Mesothelial cell of epicardium (in vitro differentiated cells): ENCODE measurements at regions not wholly inside any gene's neighbourhood (a gene's known extent, or its start where the extent isn't known, plus 50 kb on each side); places are given as distances from the start of the nearest gene placed in this dataset.
"Not testable (repeated sequence)": the region's sequence is repeated elsewhere in the genome, so short reads cannot be mapped to it uniquely, and the experiment has no call there.

ENCODE experiments used
- DNase-seq, 2 experiments: peaks; one replicate each; pipeline ENCODE4 v3.0.0; 2021; ENCODE audit warnings: low spot score in 2 of 2; ENCODE audit not compliant: unreplicated experiment in 2 of 2
- H3K27ac Mint-ChIP-seq: 2 replicates; pipeline ENCODE4 v1.8.0; 2021; ENCODE audit warnings: mixed read lengths
- H3K27me3 Mint-ChIP-seq: 2 replicates; pipeline ENCODE4 v1.8.0; 2021; ENCODE audit warnings: low read depth, mixed read lengths
- H3K36me3 Mint-ChIP-seq: 2 replicates; pipeline ENCODE4 v1.8.0; 2021; ENCODE audit warnings: mixed read lengths
- H3K4me1 Mint-ChIP-seq: 2 replicates; pipeline ENCODE4 v1.8.0; 2021; ENCODE audit warnings: mixed read lengths
- H3K4me3 Mint-ChIP-seq: 2 replicates; pipeline ENCODE4 v1.8.0; 2021; ENCODE audit warnings: mild to moderate bottlenecking, moderate library complexity, mixed read lengths
- H3K9me3 Mint-ChIP-seq: 2 replicates; pipeline ENCODE4 v1.8.0; 2021; ENCODE audit warnings: mixed read lengths

DNA sequence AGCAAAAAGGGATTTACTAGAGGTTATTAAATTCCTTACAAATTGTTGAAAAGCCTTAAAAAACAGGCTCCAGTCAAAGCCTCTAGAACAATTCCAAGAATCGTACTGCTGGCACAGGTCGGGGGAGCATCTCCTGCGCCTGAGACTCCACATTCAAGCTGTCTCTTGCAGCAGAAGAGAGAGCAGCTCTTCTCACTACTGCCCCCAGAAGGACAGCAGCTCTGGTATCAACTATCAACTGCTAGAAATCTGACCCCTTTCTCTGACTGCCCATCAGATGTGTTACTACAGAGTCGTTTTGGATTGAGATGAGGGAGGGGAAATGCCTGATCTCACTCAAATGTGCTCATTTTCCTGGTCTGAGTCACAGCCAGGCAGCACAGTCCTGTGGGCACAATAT is 403.6 kb downstream of the RPIA start:
- not testable (repeated sequence) for H3K4me1 Mint-ChIP-seq, DNase-seq, H3K36me3 Mint-ChIP-seq, H3K27ac Mint-ChIP-seq, H3K4me3 Mint-ChIP-seq, H3K27me3 Mint-ChIP-seq
- peaks cover 14% of the 10 kb centered on the region for H3K9me3 Mint-ChIP-seq

DNA sequence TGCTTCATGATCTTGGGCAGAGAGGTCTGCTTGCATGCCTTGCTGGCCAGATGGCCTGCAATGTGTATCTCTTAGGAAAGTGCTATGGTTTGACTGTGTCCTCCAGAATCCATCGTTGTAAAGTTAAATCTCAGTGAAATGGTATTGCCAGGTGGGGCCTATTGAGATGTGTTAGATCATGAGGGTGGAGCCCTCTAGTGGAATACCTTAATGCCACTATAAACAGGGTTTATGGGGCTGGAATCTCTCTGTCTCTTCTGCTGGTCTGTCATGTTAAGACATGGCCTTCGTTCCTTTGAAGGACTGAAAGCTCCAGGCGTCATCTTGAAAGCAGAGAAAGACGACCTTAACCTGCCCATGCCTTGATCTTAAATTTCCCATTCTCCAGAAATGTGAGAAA is 411.1 kb downstream of the RPIA start:
- not testable (repeated sequence) for H3K9me3 Mint-ChIP-seq, DNase-seq, H3K27ac Mint-ChIP-seq, H3K4me3 Mint-ChIP-seq, H3K4me1 Mint-ChIP-seq, H3K27me3 Mint-ChIP-seq, H3K36me3 Mint-ChIP-seq

DNA sequence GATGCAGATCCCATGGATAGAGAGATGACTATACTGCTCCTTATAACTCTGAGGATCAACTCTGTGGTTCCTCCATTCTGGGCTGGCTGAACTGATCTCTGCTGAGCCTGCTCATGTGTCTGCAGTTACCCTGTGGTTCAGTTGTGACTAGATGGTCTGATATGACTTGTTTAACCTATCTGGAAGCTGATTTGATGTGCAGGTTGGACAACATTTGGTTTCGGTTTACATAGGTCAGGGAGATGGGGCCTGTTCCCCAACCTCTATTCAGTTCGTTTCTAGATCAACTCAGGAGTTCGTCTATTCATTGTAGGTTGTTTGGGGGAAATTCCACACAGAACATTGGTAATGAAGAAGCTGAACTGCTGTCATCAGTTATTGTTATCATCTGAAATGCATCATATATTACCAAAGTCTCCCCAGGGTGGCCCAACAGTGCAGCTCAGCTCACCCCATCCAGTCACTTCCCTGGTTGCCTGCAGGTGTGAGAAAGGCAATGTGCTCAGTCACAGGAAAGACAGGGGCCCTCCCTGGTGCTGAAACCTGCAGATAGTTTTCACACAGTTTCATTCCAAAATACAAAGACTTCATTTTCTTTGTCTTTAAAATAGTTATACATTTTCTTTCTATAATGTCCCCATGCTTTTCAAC is 415.0 kb downstream of the RPIA start:
- not testable (repeated sequence) for H3K27ac Mint-ChIP-seq, H3K27me3 Mint-ChIP-seq, H3K4me1 Mint-ChIP-seq, DNase-seq, H3K4me3 Mint-ChIP-seq, H3K36me3 Mint-ChIP-seq, H3K9me3 Mint-ChIP-seq

DNA sequence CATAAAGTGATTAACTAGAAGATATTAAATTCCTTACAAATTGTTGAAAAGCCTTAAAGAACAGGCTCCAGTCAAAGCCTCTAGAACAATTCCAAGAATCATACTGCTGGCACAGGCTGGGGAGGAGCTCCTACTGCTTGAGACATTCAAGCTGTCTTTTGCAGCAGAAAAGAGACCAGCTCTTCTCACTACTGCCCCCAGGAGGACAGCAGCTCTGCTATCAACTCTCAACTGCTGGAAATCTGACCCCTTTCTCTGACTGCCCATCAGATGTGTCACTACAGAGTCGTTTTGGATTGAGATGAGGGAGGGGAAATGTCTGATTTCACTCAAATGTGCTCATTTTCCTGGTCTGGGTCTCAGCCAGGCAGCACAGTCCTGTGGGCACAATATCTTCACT is 421.0 kb downstream of the RPIA start:
- not testable (repeated sequence) for H3K27ac Mint-ChIP-seq, DNase-seq, H3K9me3 Mint-ChIP-seq, H3K4me3 Mint-ChIP-seq, H3K4me1 Mint-ChIP-seq, H3K36me3 Mint-ChIP-seq, H3K27me3 Mint-ChIP-seq

DNA sequence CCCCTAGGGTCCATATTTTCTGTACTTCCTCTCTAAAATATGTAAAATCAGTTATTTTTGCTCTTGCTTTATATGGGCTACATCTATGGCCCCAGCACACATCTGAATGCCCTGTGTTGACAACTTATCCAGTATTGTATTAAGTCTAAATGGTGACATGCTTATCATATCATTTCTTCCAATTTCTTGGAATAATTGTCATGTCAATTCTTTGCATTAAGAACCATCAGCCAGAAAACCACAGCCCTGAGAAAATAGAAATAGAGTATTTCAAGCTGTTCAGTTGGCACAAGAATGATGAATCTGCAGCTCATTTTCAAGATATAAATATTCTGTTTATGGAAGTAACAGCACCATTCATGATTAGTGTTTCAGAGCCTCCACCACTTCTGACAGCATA is 421.8 kb downstream of the RPIA start:
- H3K27me3 Mint-ChIP-seq, H3K4me1 Mint-ChIP-seq, H3K4me3 Mint-ChIP-seq, DNase-seq, H3K27ac Mint-ChIP-seq, H3K36me3 Mint-ChIP-seq: not testable (repeated sequence)
- peaks cover 11% of the 10 kb centered on the region for H3K9me3 Mint-ChIP-seq

- not testable (repeated sequence) for H3K4me1 Mint-ChIP-seq, H3K4me3 Mint-ChIP-seq, H3K27me3 Mint-ChIP-seq, H3K27ac Mint-ChIP-seq, H3K36me3 Mint-ChIP-seq, DNase-seq
- H3K9me3 Mint-ChIP-seq, result peaks cover 40% of the 10 kb centered on the region
Observed at GRCh38 chr2:89129440-89129839, 438.0 kb downstream of the RPIA start.

DNA sequence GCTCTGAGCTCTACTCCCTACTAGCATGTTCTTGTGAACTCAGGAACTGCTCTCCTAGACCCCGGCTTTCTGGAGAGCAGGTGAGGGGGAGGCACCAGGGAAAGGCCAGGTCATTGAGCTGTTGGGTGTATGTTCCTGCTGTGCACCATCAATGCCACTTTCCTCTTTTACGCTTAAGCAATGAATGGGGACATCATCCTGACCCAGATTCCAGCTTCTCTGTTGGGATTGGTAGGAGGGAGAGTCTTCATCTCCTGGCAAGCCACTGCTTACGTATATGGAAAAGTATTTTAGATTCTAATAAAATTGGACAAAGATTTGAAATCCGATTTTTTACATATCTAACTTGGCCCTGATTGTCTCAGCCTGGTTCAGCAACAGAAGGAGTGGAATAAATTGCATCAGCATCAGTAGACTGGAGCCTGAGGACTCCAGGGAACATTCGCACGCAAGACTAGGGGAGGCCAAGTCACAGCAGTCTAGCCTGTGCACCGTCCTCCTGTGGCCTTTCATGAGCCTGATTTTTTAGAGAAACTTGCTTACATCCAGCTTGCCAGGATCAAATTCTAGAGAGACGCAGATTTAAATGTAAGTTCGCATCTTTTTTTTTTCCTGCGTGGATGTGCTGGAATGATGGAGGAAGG is 439.3 kb downstream of the RPIA start:
- H3K36me3 Mint-ChIP-seq, H3K4me1 Mint-ChIP-seq, H3K27me3 Mint-ChIP-seq, DNase-seq, H3K27ac Mint-ChIP-seq, H3K4me3 Mint-ChIP-seq: not testable (repeated sequence)
- H3K9me3 Mint-ChIP-seq, result peaks cover 37% of the 10 kb centered on the region

DNA sequence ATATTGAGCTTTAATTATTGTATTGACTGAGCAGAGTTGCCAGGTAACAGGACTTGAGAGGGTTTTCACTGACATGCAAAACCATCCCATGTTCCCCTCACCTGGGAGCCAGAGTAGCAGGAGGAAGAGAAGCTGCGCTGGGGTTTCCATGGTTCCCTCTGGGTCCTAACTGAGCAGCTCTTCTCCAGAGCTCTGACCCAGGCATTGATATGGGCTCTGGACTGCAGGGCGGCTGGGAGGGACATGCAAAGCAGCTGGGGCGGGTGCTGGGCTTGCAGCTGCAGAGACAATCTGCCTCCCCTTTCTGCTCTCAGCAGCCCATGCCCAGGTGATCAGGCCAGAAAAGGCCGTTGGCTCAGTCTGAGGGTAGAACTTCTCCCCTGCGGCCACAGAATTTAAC is 451.5 kb downstream of the RPIA start:
- not testable (repeated sequence) for H3K4me1 Mint-ChIP-seq, H3K36me3 Mint-ChIP-seq, H3K4me3 Mint-ChIP-seq, H3K27me3 Mint-ChIP-seq, DNase-seq, H3K27ac Mint-ChIP-seq
- H3K9me3 Mint-ChIP-seq, result peaks cover 26% of the 10 kb centered on the region

DNA sequence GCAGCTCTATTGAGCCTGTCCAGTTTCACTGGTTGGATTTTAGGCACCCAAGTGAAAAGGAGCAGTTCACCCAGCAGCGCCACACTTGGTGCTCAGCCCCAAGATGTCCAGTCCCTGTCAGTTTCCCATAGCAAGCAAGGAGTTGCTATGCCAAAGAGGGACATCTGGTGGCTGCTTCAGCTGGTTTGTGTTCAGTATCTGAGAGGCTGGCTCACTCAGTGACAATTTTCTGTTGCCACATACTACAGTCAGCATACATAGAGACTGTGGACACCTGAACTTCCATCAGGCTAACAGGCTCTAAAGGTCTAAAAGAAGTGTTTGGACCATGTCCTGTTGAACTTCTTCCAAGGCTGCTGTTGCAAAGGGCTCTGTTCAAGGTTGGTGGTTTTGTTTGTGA is 453.9 kb downstream of the RPIA start:
- H3K9me3 Mint-ChIP-seq, result peaks cover 19% of the 10 kb centered on the region
- H3K4me1 Mint-ChIP-seq, H3K36me3 Mint-ChIP-seq, H3K27ac Mint-ChIP-seq, DNase-seq, H3K4me3 Mint-ChIP-seq, H3K27me3 Mint-ChIP-seq: not testable (repeated sequence)

GRCh38 chr2:89148256-89148655 is 456.8 kb downstream of the RPIA start:
- not testable (repeated sequence) for H3K27ac Mint-ChIP-seq, H3K4me1 Mint-ChIP-seq, H3K4me3 Mint-ChIP-seq, H3K36me3 Mint-ChIP-seq, DNase-seq, H3K27me3 Mint-ChIP-seq
- H3K9me3 Mint-ChIP-seq, result peaks cover 21% of the 10 kb centered on the region

DNA sequence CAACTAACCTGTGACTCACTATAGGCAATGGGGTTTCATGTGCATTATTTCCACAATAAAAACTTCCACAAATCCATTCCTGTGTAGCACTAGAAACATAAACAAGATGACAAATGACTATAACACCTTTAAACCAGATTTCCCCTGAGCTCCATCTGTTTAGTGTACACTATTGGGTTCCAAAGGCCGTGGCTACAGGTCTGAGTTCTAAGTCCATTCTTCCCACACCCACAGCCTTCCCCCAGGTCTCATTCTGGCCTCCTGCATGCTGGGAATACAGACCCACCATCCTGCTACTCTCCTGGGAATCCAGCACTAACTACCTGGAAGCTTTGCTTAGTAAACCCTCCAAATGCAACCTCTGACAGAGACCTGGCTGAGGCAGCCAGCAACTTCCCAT is 460.2 kb downstream of the RPIA start:
- DNase-seq, H3K4me3 Mint-ChIP-seq, H3K27me3 Mint-ChIP-seq, H3K36me3 Mint-ChIP-seq, H3K4me1 Mint-ChIP-seq, H3K27ac Mint-ChIP-seq: not testable (repeated sequence)
- peaks cover 14% of the 10 kb centered on the region for H3K9me3 Mint-ChIP-seq

DNA sequence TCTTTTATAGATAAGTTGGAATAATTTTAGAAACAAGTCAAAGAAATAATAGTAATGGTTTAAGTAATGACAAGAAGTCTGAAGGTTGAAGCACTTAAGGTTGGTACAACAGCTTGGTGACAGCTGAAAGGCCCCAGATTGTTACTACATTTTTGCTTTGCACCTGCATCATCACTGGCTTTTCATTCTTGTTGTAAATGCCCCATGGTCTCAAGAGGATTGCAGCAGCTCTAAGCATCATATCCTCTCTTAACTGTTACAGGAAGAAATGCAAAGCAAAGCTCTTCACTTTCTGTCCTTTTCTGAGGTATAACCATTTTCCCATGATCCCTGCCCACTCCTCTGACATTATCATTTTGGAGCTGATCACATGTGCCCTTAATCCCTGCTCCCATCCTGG is 461.0 kb downstream of the RPIA start:
- H3K27me3 Mint-ChIP-seq, H3K36me3 Mint-ChIP-seq, H3K27ac Mint-ChIP-seq, H3K4me1 Mint-ChIP-seq, H3K4me3 Mint-ChIP-seq, DNase-seq: not testable (repeated sequence)
- H3K9me3 Mint-ChIP-seq, result peaks cover 14% of the 10 kb centered on the region

GRCh38 chr2:89153210-89153609 is 461.7 kb downstream of the RPIA start:
- not testable (repeated sequence) for H3K36me3 Mint-ChIP-seq, DNase-seq, H3K4me3 Mint-ChIP-seq, H3K4me1 Mint-ChIP-seq, H3K9me3 Mint-ChIP-seq, H3K27ac Mint-ChIP-seq, H3K27me3 Mint-ChIP-seq

- not testable (repeated sequence) for H3K4me3 Mint-ChIP-seq, H3K36me3 Mint-ChIP-seq, H3K27me3 Mint-ChIP-seq, H3K27ac Mint-ChIP-seq, DNase-seq, H3K4me1 Mint-ChIP-seq
- peaks cover 11% of the 10 kb centered on the region for H3K9me3 Mint-ChIP-seq
Observed at GRCh38 chr2:89154247-89154682, 462.8 kb downstream of the RPIA start.

DNA sequence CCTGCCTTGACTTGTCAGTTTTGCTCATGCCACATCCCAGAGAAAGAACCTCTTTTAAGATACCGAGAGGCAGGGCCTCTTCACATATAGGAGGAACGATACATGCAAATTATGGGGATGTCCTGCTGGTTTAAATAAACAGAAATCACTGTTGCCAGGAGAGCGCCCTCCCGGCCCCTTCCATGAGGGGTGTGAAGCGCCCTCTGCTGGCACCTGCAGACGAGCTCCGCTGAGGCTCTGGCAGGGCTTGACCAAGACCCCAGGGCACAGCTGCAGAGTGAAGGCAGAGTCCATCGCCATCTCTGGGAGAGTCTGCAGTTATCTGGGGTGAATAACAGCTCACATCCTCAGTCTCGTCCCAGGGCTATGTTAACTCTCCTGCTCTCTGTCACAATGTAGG is 468.8 kb downstream of the RPIA start:
- H3K36me3 Mint-ChIP-seq, H3K4me1 Mint-ChIP-seq, H3K27ac Mint-ChIP-seq, H3K27me3 Mint-ChIP-seq, DNase-seq, H3K4me3 Mint-ChIP-seq: not testable (repeated sequence)
- H3K9me3 Mint-ChIP-seq, result peaks cover 13% of the 10 kb centered on the region
